Upper lobe of left lung (tissue), 6 donors: ENCODE measurements at regions not wholly inside any gene's neighbourhood (a gene's known extent, or its start where the extent isn't known, plus 50 kb on each side); places are given as distances from the start of the nearest gene placed in this dataset.

Experiments used
- ATAC-seq, 2 donors: fragments of 200-7000 bp; cut with Tn5 transposase; one replicate each; pipeline ENCODE4 v1.9.1; 2022; ENCODE audit warnings: mild to moderate bottlenecking in 2 of 2, moderate library complexity in 2 of 2; ENCODE audit not compliant: low FRiP score in 2 of 2
- DNase-seq, 2 donors: peaks; one replicate each; pipeline ENCODE4 v3.0.0-alpha.2; 2019 to 2020
- H3K27ac ChIP-seq, 4 donors: fragments of 200-600 bp; sonication (generic); one replicate each; pipeline ENCODE4 v1.5.1; 2016 to 2019
- H3K27me3 ChIP-seq, 4 donors: fragments of 200-600 bp; sonication (generic); one replicate each; pipeline ENCODE4 v1.5.1; 2017 to 2019
- H3K36me3 ChIP-seq, 4 donors: fragments of 200-600 bp; sonication (generic); one replicate each; pipeline ENCODE4 v1.5.1; 2016 to 2019
- H3K4me1 ChIP-seq, 4 donors: fragments of 200-600 bp; sonication (generic); one replicate each; pipeline ENCODE4 v1.5.1; 2018 to 2019
- H3K4me3 ChIP-seq, 4 donors: fragments of 200-600 bp; sonication (generic); one replicate each; pipeline ENCODE4 v1.5.1; 2017 to 2019; ENCODE audit warnings: mild to moderate bottlenecking in 2 of 4, moderate library complexity in 1 of 4
- H3K9me3 ChIP-seq, 4 donors: fragments of 200-600 bp; sonication (generic); one replicate each; pipeline ENCODE4 v1.5.1; 2018 to 2019
- CTCF ChIP-seq, 6 experiments: fragments of 450-650 bp in 4 of 6; fragments of 200-600 bp in 2 of 6; sonication (generic) in 2 of 6; IDR thresholded peaks; one replicate each; pipeline ENCODE4 v1.5.1; 2016 to 2019; ENCODE audit warnings: antibody characterized with exemption in 6 of 6
- EP300 ChIP-seq, 4 donors: sonication (generic); formaldehyde crosslinking; IDR thresholded peaks; one replicate each; pipeline ENCODE4 v1.5.1; 2017; ENCODE audit warnings: antibody characterized with exemption in 4 of 4, control low read depth in 2 of 4
- POLR2A ChIP-seq, 4 donors: fragments of 450-650 bp; IDR thresholded peaks; one replicate each; pipeline ENCODE4 v1.5.1; 2016 to 2017; ENCODE audit warnings: antibody characterized with exemption in 4 of 4, mild to moderate bottlenecking in 2 of 4
- POLR2AphosphoS5 ChIP-seq, 2 donors: sonication (generic); formaldehyde crosslinking; IDR thresholded peaks; one replicate each; pipeline ENCODE4 v1.5.1; 2017; ENCODE audit warnings: antibody characterized with exemption in 2 of 2
- WGBS, 2 donors: methylation state at CpG; one replicate each; pipeline ENCODE4 v1.1.5; 2017 to 2018; 5-methylcytosine and 5-hydroxymethylcytosine counted together
- donor health status: DM: no; HTN: no; CAD: no; lungs with moderate emphysema.
- donor health status: DM: no; HTN: yes; CAD: no; lungs with severe emphysema.

GRCh38 chr6:121645100-121645745 is 209.8 kb downstream of the GJA1 start:
- no peak for TF ChIP-seq POLR2AphosphoS5 (IDR thresholded peaks at IDR 0.05)
- no peak for TF ChIP-seq EP300 (IDR thresholded peaks at IDR 0.05)
- no peak for TF ChIP-seq CTCF (IDR thresholded peaks at IDR 0.05)
- TF ChIP-seq POLR2A (IDR thresholded peaks at IDR 0.05) = no peak
- Histone ChIP-seq H3K36me3 (no peaks in the 10 kb centered on the region), H3K27ac (no peak overlapping the region), H3K27me3 (no peaks in the 10 kb centered on the region), H3K4me1 (no peaks in the 10 kb centered on the region), H3K4me3 (no peak overlapping the region), H3K9me3 (no peaks in the 10 kb centered on the region)
- 67 to 75% methylated on average over 1 of the region's 1 CpG for WGBS, 2 donors
- no peak for ATAC-seq
- no peak for DNase-seq

- TF ChIP-seq CTCF (IDR thresholded peaks at IDR 0.05) = no peak
- no peak for TF ChIP-seq POLR2AphosphoS5 (IDR thresholded peaks at IDR 0.05)
- no peak for TF ChIP-seq POLR2A (IDR thresholded peaks at IDR 0.05)
- no peak for TF ChIP-seq EP300 (IDR thresholded peaks at IDR 0.05)
- peak in 1 of 2 donors; percentile 48 for ATAC-seq
- H3K36me3 ChIP-seq = no peaks in the 10 kb centered on the region
- H3K4me3 ChIP-seq = no peak overlapping the region
- no peaks in the 10 kb centered on the region for H3K27me3 ChIP-seq
- no peak for DNase-seq
- peaks cover 0 to 3% (median 0%) of the 10 kb centered on the region in 4 donors for H3K4me1 ChIP-seq
- H3K27ac ChIP-seq = no peak overlapping the region
- H3K9me3 ChIP-seq = no peaks in the 10 kb centered on the region
Observed at GRCh38 chr6:121647905-121648304, 212.5 kb downstream of the GJA1 start.

GRCh38 chr6:121649951-121650350 is 214.5 kb downstream of the GJA1 start:
- ATAC-seq (no peak), DNase-seq (no peak)
- H3K27ac ChIP-seq = peak overlapping the region in 1 of 4 donors; percentile 65
- WGBS, 2 donors = 88 to 91% methylated on average over 2 of the region's 2 CpGs
- H3K36me3 ChIP-seq = no peaks in the 10 kb centered on the region
- H3K9me3 ChIP-seq = no peaks in the 10 kb centered on the region
- no peak overlapping the region for H3K4me3 ChIP-seq
- TF ChIP-seq CTCF (IDR thresholded peaks at IDR 0.05) = no peak
- no peak for TF ChIP-seq POLR2A (IDR thresholded peaks at IDR 0.05)
- H3K4me1 ChIP-seq = peaks cover 0 to 10% (median 5%) of the 10 kb centered on the region in 4 donors
- H3K27me3 ChIP-seq = no peaks in the 10 kb centered on the region

- Histone ChIP-seq H3K27me3 (no peaks in the 10 kb centered on the region), H3K36me3 (no peaks in the 10 kb centered on the region), H3K4me1 (peaks cover 0 to 10% (median 5%) of the 10 kb centered on the region in 4 donors), H3K4me3 (no peak overlapping the region), H3K27ac (peak overlapping the region in 2 of 4 donors; percentile 43 to 65), H3K9me3 (no peaks in the 10 kb centered on the region)
- WGBS, 2 donors = 17 to 30% methylated on average over 1 of the region's 1 CpG
- TF ChIP-seq CTCF (IDR thresholded peaks at IDR 0.05) (no peak), EP300 (IDR thresholded peaks at IDR 0.05) (peak in 2 of 4 donors; percentile 75 to 85), POLR2AphosphoS5 (IDR thresholded peaks at IDR 0.05) (peak; percentile 76 to 88)
- ATAC-seq (peak in 1 of 2 donors; percentile 61), DNase-seq (no peak)
Observed at GRCh38 chr6:121651420-121651819, 216.0 kb downstream of the GJA1 start.

GRCh38 chr6:121652223-121652622 is 216.8 kb downstream of the GJA1 start:
- Histone ChIP-seq H3K36me3 (no peaks in the 10 kb centered on the region), H3K27me3 (no peaks in the 10 kb centered on the region), H3K4me3 (no peak overlapping the region), H3K9me3 (no peaks in the 10 kb centered on the region), H3K27ac (peak overlapping the region in 3 of 4 donors; percentile 38 to 64 (median 46)), H3K4me1 (peaks cover 0 to 10% (median 5%) of the 10 kb centered on the region in 4 donors)
- TF ChIP-seq POLR2A (IDR thresholded peaks at IDR 0.05) = no peak
- peak in 2 of 4 donors; percentile 42 to 52 for TF ChIP-seq EP300 (IDR thresholded peaks at IDR 0.05)
- no peak for TF ChIP-seq CTCF (IDR thresholded peaks at IDR 0.05)
- ATAC-seq (no peak), DNase-seq (no peak)
- WGBS, 2 donors = 24 to 29% methylated on average over 5 of the region's 5 CpGs
